ENCODE measurements at regions not wholly inside any gene's neighbourhood (a gene's known extent, or its start where the extent isn't known, plus 50 kb on each side); places are given as distances from the start of the nearest gene placed in this dataset.

DNA sequence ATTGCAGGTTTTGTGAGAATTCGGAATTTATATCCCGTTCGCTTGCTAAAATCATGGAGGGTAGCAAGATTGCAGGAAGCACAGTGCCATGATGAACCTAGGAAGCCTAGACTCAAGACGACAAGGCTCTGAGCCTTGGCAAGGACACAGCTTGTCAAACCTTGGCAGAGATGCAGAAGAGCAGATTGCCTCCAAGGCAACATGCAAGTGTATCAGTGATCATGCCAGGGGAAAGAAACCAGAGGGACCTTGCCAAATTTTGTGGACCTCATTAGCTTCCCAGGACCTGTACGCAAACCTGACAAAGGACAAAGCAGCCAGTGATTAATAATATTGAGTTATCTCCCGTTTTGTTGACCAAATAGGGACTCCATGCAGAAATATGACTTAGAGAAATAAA is 159.7 kb downstream of the GOLIM4 start:
- WGBS (ENCODE audit: insufficient coverage): 100% methylated on average over 4 of the region's 6 CpGs
- Histone ChIP-seq H3K9ac (ENCODE audit: insufficient read depth, low read length, poor library complexity, severe bottlenecking) (no peak overlapping the region), H3K36me3 (replicated peaks in 1 of 2; ENCODE audit: control insufficient read depth in 1 of 2, insufficient read depth in 2 of 2, low read length in 2 of 2) (no peaks in the 10 kb centered on the region), H2AFZ (ENCODE audit: insufficient read depth, low read depth, low read length, poor library complexity, severe bottlenecking) (no peak overlapping the region), H3K27ac (ENCODE audit: low read depth in 1 of 2, low read length in 2 of 2) (no peak overlapping the region), H3K9me3 (replicated peaks in 1 of 2; ENCODE audit: control insufficient read depth in 1 of 2, insufficient read depth in 1 of 2, low read length in 2 of 2) (no peaks in the 10 kb centered on the region), H3K4me3 (replicated peaks in 1 of 3; ENCODE audit: low read depth in 2 of 3, low read length in 3 of 3) (no peak overlapping the region), H3K4me1 (ENCODE audit: control insufficient read depth in 1 of 2, insufficient read depth in 2 of 2, low read length in 2 of 2) (peaks cover under 1% of the 10 kb centered on the region in 2 donors), H3K4me2 (replicated peaks; ENCODE audit: extremely low read depth, low read length, poor library complexity, severe bottlenecking) (no peak overlapping the region), H3K27me3 (ENCODE audit: control insufficient read depth in 2 of 2, insufficient read depth in 2 of 2, low read length in 2 of 2) (peaks cover 19 to 21% of the 10 kb centered on the region in 2 donors), H4K20me1 (ENCODE audit: insufficient read depth, low read length) (no peaks in the 10 kb centered on the region), H3K79me2 (ENCODE audit: insufficient read depth, low read length) (no peaks in the 10 kb centered on the region)
- intact Hi-C loops (cut with micrococcal nuclease): no loop called here
- Mint-ChIP-seq H3K27me3 (ENCODE audit: low read depth in 3 of 3) (peaks cover 13 to 24% (median 17%) of the 10 kb centered on the region in 3 donors), H3K4me1 (peaks cover 7% of the 10 kb centered on the region), H3K36me3 (no peaks in the 10 kb centered on the region), H3K27ac (no peak overlapping the region), H3K9me3 (no peaks in the 10 kb centered on the region), H3K4me3 (no peak overlapping the region)
- TF ChIP-seq, protein P1, sequence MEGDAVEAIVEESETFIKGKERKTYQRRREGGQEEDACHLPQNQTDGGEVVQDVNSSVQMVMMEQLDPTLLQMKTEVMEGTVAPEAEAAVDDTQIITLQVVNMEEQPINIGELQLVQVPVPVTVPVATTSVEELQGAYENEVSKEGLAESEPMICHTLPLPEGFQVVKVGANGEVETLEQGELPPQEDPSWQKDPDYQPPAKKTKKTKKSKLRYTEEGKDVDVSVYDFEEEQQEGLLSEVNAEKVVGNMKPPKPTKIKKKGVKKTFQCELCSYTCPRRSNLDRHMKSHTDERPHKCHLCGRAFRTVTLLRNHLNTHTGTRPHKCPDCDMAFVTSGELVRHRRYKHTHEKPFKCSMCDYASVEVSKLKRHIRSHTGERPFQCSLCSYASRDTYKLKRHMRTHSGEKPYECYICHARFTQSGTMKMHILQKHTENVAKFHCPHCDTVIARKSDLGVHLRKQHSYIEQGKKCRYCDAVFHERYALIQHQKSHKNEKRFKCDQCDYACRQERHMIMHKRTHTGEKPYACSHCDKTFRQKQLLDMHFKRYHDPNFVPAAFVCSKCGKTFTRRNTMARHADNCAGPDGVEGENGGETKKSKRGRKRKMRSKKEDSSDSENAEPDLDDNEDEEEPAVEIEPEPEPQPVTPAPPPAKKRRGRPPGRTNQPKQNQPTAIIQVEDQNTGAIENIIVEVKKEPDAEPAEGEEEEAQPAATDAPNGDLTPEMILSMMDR (IDR thresholded peaks at IDR 0.05): no peak
- DNase-seq: no peak

DNA sequence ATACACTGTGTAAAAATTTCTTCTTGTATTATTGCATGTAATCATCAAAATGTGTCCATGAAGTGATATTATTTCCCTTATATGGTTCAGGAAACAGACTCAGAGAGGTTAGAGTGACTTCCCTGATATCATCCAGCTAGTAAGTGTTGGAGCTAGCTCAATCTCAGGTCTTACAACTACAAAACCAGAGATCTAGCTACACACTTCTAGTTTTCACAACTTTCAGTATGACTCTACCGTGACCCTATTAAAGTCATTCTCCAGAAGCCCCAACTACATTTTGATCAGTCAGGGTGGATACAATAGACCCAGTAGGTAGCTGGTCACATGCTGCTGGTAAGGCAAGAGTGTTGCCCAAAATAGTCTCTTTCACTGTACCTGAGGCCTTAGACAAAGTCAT is 165.3 kb downstream of the GOLIM4 start:
- TF ChIP-seq, protein P1 (IDR thresholded peaks at IDR 0.05): no peak
- H3K4me3 Mint-ChIP-seq: no peak overlapping the region
- no CpG with 5 or more reads among the region's 1 CpG for WGBS (ENCODE audit: insufficient coverage)
- no peaks in the 10 kb centered on the region for H3K9me3 ChIP-seq (replicated peaks in 1 of 2; ENCODE audit: control insufficient read depth in 1 of 2, insufficient read depth in 1 of 2, low read length in 2 of 2)
- H3K4me2 ChIP-seq (replicated peaks; ENCODE audit: extremely low read depth, low read length, poor library complexity, severe bottlenecking): no peak overlapping the region
- no peak for DNase-seq
- no peaks in the 10 kb centered on the region for H3K4me1 ChIP-seq (ENCODE audit: control insufficient read depth in 1 of 2, insufficient read depth in 2 of 2, low read length in 2 of 2)
- no peaks in the 10 kb centered on the region for H3K4me1 Mint-ChIP-seq
- H3K36me3 Mint-ChIP-seq: no peaks in the 10 kb centered on the region
- no peak overlapping the region for H2AFZ ChIP-seq (ENCODE audit: insufficient read depth, low read depth, low read length, poor library complexity, severe bottlenecking)
- H3K27ac Mint-ChIP-seq: no peak overlapping the region
- no peaks in the 10 kb centered on the region for H3K79me2 ChIP-seq (ENCODE audit: insufficient read depth, low read length)
- H4K20me1 ChIP-seq (ENCODE audit: insufficient read depth, low read length): no peaks in the 10 kb centered on the region
- no peak overlapping the region for H3K27ac ChIP-seq (ENCODE audit: low read depth in 1 of 2, low read length in 2 of 2)
- intact Hi-C loops (cut with micrococcal nuclease): no loop called here
- peaks cover 0 to 2% (median 2%) of the 10 kb centered on the region in 3 donors for H3K27me3 Mint-ChIP-seq (ENCODE audit: low read depth in 3 of 3)
- H3K9ac ChIP-seq (ENCODE audit: insufficient read depth, low read length, poor library complexity, severe bottlenecking): no peak overlapping the region
- no peaks in the 10 kb centered on the region for H3K27me3 ChIP-seq (ENCODE audit: control insufficient read depth in 2 of 2, insufficient read depth in 2 of 2, low read length in 2 of 2)
- H3K4me3 ChIP-seq (replicated peaks in 1 of 3; ENCODE audit: low read depth in 2 of 3, low read length in 3 of 3): no peak overlapping the region
- H3K9me3 Mint-ChIP-seq: no peaks in the 10 kb centered on the region
- no peaks in the 10 kb centered on the region for H3K36me3 ChIP-seq (replicated peaks in 1 of 2; ENCODE audit: control insufficient read depth in 1 of 2, insufficient read depth in 2 of 2, low read length in 2 of 2)
